ENCODE measurements at regions not wholly inside any gene's neighbourhood (a gene's known extent, or its start where the extent isn't known, plus 50 kb on each side); places are given as distances from the start of the nearest gene placed in this dataset.
"Not testable (repeated sequence)": the region's sequence is repeated elsewhere in the genome, so short reads cannot be mapped to it uniquely, and the experiment has no call there.

DNA sequence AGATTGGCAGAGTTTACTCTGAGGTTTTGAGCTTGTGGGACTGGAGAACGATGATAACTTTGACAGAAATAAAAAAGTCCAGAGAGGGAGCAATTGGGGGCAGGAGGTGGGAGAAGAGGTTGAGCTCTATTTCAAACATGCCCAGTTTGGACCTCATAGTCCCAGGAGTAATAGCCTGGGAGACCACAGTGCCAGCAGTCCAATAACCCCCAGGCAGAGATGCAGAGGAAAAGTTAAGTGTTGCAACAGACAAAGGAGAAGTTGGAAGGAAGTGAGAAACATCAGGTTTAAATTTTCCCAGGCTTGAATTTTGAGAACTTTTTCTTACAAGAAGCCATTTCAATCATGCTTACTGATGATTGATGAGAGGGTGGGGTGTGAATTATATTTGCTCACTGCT lies 117.0 kb upstream of the GHR start:
- Histone ChIP-seq H3K9ac (ENCODE audit: low read depth, low read length) (no peak overlapping the region), H3K9me3 (ENCODE audit: control insufficient read depth, insufficient read depth, low read length) (no peaks in the 10 kb centered on the region), H3K36me3 (ENCODE audit: insufficient read depth, low read length) (no peaks in the 10 kb centered on the region)

DNA sequence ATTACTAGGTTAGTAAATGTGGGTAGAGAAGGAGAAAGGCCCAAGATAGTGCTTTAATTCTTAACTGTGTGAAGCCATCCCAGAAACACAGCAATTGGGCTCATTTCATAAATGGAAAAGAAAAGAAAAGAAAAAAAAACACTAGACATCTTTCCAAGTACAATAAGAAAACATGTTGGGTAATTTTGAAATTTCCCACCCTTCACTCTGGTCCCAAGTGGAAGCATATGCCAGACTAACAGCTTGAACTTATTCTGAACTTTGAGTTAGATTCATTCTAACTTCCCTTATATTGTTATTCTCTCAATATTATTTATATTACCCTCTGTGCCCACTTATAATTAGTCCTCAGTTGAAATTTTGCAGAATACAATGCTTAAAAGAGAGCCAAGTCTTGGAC lies 113.4 kb upstream of the GHR start:
- H3K9me3 ChIP-seq (ENCODE audit: control insufficient read depth, insufficient read depth, low read length), result no peaks in the 10 kb centered on the region; the same call in 1 of the 2 replicates
- no peak overlapping the region for H3K9ac ChIP-seq (ENCODE audit: low read depth, low read length)
- H3K4me1 ChIP-seq (ENCODE audit: insufficient read depth, low read length), result no peaks in the 10 kb centered on the region
- no peaks in the 10 kb centered on the region for H3K36me3 ChIP-seq (ENCODE audit: insufficient read depth, low read length)

More for the DNA sequence above, 117.0 kb upstream of the GHR start:
- no peaks in the 10 kb centered on the region for H3K4me1 ChIP-seq (ENCODE audit: insufficient read depth, low read length)

DNA sequence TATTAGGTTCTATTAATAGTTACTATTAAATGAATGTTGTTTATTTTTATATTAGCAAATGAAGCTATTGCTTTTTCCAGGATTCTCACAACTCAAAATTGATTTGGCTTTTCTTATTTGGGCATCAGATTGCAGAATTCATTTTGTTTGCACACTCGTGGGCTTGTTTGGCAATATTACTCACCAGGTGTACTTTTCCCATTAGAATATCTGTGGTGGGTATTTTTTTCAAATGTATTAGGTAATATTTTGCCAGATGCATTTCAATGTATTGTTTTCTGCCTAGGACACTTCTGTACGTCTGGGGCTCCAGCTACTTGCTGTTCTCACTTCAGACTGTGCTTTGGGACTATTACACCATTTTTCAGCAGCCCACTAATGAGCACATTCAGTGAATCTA lies 108.0 kb upstream of the GHR start:
- Histone ChIP-seq H3K9ac (ENCODE audit: low read depth, low read length) (no peak overlapping the region), H3K9me3 (ENCODE audit: control insufficient read depth, insufficient read depth, low read length) (peaks cover 13% of the 10 kb centered on the region), H3K36me3 (ENCODE audit: insufficient read depth, low read length) (no peaks in the 10 kb centered on the region), H3K4me1 (ENCODE audit: insufficient read depth, low read length) (no peaks in the 10 kb centered on the region)

DNA sequence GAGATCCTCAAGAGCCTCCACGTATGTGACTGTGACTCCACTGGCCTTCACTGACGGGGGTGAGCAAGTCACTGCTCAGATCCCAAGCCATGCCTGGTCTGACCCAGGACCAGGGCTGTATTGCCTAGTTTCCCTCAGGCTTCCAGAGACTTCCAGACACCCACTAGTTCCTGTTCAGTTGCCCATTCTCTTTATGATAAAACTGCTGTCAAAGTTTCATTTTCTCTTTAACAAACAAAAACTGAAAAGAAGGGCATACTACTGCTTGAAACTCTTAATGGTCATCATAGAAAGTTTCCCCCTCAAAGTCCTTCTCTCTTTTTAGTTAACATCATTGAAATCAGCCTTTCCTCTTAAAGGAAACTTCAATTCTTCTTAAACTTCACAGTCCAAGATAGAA lies 105.7 kb upstream of the GHR start:
- Histone ChIP-seq H3K4me1 (ENCODE audit: insufficient read depth, low read length) (no peaks in the 10 kb centered on the region), H3K36me3 (ENCODE audit: insufficient read depth, low read length) (no peaks in the 10 kb centered on the region), H3K9ac (ENCODE audit: low read depth, low read length) (no peak overlapping the region), H3K9me3 (ENCODE audit: control insufficient read depth, insufficient read depth, low read length) (peaks cover 19% of the 10 kb centered on the region)

DNA sequence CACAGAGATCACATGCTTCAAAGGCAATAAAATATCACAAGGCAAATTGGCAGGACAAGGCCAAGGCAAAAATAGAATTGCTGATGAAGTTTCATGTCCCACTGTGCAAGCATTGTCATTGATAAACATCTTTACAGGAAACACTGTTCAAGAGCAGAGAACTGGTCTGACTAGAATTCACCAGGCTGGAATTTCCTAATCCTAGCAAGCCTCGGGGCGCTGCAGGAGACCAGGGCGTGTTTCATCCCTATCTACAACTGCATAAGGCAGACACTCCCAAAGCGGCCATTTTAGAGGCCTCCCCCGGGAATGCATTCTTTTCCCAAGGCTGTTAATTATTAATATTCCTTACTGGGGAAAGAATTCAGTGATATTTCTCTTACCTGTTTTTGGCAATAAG lies 103.7 kb upstream of the GHR start:
- peaks cover 19% of the 10 kb centered on the region; the same call in 1 of the 2 replicates for H3K9me3 ChIP-seq (ENCODE audit: control insufficient read depth, insufficient read depth, low read length)
- not testable (repeated sequence) for H3K4me1 ChIP-seq (ENCODE audit: insufficient read depth, low read length); H3K9ac ChIP-seq (ENCODE audit: low read depth, low read length); H3K36me3 ChIP-seq (ENCODE audit: insufficient read depth, low read length)

DNA sequence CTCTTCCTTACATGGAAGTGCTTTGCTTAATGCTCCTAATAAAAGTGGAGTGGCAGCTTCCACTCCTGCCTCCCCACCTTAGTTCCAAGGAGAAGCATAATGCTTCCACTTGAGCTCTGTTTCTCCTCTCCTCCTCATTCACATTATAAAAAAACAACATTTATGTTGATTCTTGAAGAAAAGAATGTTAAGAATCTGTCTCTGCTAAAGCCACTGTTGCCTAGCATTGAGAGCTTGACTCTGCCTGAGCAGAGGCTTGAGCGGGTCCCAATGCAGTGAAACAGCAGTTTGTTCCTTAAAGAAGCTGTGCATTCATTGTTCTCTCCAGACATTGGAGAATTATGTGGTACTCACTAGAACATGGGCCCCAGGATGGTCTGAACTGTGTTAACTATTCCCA lies 101.5 kb upstream of the GHR start:
- Histone ChIP-seq H3K9ac (ENCODE audit: low read depth, low read length) (no peak overlapping the region), H3K4me1 (ENCODE audit: insufficient read depth, low read length) (no peaks in the 10 kb centered on the region), H3K36me3 (ENCODE audit: insufficient read depth, low read length) (no peaks in the 10 kb centered on the region), H3K9me3 (ENCODE audit: control insufficient read depth, insufficient read depth, low read length) (peaks cover 16% of the 10 kb centered on the region)

DNA sequence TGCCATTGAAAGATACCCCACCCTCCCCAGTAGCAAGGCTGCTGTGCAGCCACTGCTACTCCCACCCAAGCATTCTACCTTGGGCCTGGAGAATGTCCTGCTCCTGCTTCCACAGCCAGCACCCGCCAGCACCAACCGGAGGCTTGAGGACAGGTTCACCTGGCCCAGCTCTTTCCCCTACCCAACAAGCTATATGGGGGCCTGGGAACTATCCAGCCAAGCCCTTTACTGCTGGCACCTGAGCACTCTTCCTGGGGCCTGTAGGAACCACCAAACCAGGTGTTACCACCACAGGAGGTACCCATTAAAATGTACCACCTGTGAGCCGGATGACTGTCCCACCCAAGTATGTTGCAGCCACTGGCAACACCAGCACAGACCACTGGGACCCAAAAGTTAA lies 86.1 kb upstream of the GHR start:
- no peaks in the 10 kb centered on the region for H3K4me1 ChIP-seq (ENCODE audit: insufficient read depth, low read length)
- H3K9me3 ChIP-seq (ENCODE audit: control insufficient read depth, insufficient read depth, low read length), result no peaks in the 10 kb centered on the region
- no peak overlapping the region for H3K9ac ChIP-seq (ENCODE audit: low read depth, low read length)
- H3K36me3 ChIP-seq (ENCODE audit: insufficient read depth, low read length), result no peaks in the 10 kb centered on the region

DNA sequence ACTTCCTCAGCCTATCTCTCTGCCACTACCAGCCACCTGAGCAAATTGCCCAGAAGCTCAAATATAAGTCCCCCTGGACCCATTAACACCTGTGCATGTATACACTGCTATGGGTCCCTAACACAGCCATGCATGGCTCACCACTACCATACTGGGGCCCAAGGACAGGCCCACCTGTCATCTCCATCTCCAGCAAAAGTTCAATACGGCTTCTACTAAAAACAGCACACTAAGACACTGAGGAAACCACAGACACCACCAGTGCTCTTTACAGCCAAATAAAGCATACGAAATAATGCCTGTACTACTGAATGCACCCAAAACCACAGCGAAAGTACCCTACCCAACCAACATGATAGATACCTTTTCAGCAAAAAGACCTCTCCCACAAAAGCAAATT lies 85.6 kb upstream of the GHR start:
- H3K36me3 ChIP-seq (ENCODE audit: insufficient read depth, low read length), result no peaks in the 10 kb centered on the region
- H3K4me1 ChIP-seq (ENCODE audit: insufficient read depth, low read length), result no peaks in the 10 kb centered on the region
- H3K9ac ChIP-seq (ENCODE audit: low read depth, low read length), result no peak overlapping the region
- no peaks in the 10 kb centered on the region; the same call in 1 of the 2 replicates for H3K9me3 ChIP-seq (ENCODE audit: control insufficient read depth, insufficient read depth, low read length)

DNA sequence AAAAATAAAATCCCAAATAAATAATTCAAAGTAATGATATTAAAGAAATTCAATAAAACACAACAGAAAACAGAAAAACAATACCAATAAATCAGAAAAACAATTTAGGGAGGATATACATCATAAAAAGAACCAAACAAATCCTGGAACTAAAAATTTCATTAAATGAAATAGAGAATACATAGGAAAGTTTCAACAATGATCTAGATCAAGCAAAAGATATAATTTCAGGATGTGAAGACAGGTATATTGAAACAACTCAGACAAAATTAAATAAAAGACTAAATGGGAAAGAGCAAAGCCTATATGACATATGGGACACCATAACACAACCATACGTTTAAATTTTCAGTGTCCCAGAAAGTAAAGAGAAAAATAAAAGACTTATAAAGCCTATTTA lies 85.1 kb upstream of the GHR start:
- H3K9ac ChIP-seq (ENCODE audit: low read depth, low read length), result no peak overlapping the region

DNA sequence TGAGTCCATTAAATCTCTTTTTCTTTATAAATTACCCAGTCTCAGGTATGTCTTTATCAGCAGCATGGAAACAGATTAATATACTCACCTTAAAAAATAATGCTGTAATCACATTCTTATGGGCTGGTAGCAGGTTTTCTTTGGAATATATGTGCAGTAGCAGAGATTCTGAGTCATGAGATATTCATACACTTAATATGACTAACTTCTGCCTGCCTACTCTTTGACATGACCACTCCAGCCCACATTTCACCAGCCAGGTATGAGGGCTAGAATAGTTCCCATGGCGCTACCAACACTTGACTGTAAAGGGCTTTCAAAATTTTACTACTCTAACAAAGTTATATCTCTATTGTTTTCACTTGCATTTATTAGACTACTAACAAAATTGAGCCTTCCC lies 74.1 kb upstream of the GHR start:
- H3K36me3 ChIP-seq (ENCODE audit: insufficient read depth, low read length), result no peaks in the 10 kb centered on the region
- H3K9me3 ChIP-seq (ENCODE audit: control insufficient read depth, insufficient read depth, low read length), result peaks cover 8% of the 10 kb centered on the region; the same call in 1 of the 2 replicates
- H3K4me1 ChIP-seq (ENCODE audit: insufficient read depth, low read length), result no peaks in the 10 kb centered on the region
- H3K9ac ChIP-seq (ENCODE audit: low read depth, low read length), result no peak overlapping the region

More for the DNA sequence above, 85.1 kb upstream of the GHR start:
- H3K36me3 ChIP-seq (ENCODE audit: insufficient read depth, low read length), result no peaks in the 10 kb centered on the region
- H3K9me3 ChIP-seq (ENCODE audit: control insufficient read depth, insufficient read depth, low read length), result no peaks in the 10 kb centered on the region; the same call in 1 of the 2 replicates
- no peaks in the 10 kb centered on the region for H3K4me1 ChIP-seq (ENCODE audit: insufficient read depth, low read length)

DNA sequence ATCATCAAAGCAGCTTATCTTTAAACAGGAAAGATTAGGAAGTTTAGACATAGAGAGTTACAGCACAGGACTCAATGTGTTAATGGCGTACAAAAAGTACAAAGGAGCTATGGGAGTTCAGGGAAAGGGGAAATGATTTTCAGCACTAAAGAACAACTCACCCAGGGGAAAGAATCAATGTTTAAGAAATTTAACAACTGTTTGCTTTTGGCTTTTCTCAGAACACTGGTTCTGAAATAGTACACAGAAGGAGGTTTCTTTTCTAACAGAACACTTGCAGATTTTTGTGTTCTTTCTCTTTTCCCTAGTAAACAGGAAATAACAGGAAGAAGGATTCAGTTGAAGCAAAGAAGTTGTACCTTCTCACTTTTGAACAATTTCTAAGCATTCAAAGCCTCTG lies 71.3 kb upstream of the GHR start:
- Histone ChIP-seq H3K4me1 (ENCODE audit: insufficient read depth, low read length) (no peaks in the 10 kb centered on the region), H3K9me3 (ENCODE audit: control insufficient read depth, insufficient read depth, low read length) (peaks cover 5% of the 10 kb centered on the region; the same call in 1 of the 2 replicates), H3K36me3 (ENCODE audit: insufficient read depth, low read length) (no peaks in the 10 kb centered on the region), H3K9ac (ENCODE audit: low read depth, low read length) (no peak overlapping the region)

DNA sequence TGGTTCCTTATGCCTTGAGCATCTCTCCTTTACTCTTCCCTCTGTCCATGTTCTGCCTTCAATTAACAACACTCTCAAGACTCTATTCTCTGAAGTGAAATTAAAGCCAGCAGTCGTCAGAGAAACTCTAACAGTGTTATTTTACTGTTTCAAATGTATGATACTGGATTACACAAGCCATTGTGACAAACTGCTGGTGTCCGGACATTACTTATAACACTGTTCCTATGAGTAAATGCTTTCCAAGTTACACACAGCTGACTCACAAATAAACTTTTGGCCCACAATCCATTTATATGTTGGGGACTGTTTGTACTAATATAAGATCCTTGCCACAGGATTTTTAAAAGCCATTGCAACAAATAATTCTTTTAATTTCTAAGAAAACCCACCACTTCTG lies 63.2 kb upstream of the GHR start:
- peak overlapping the region; percentile 35; the same call in 1 of the 2 replicates for H3K9ac ChIP-seq (ENCODE audit: low read depth, low read length)
- H3K36me3 ChIP-seq (ENCODE audit: insufficient read depth, low read length), result no peaks in the 10 kb centered on the region
- H3K4me1 ChIP-seq (ENCODE audit: insufficient read depth, low read length), result peaks cover 26% of the 10 kb centered on the region
- H3K9me3 ChIP-seq (ENCODE audit: control insufficient read depth, insufficient read depth, low read length), result no peaks in the 10 kb centered on the region

DNA sequence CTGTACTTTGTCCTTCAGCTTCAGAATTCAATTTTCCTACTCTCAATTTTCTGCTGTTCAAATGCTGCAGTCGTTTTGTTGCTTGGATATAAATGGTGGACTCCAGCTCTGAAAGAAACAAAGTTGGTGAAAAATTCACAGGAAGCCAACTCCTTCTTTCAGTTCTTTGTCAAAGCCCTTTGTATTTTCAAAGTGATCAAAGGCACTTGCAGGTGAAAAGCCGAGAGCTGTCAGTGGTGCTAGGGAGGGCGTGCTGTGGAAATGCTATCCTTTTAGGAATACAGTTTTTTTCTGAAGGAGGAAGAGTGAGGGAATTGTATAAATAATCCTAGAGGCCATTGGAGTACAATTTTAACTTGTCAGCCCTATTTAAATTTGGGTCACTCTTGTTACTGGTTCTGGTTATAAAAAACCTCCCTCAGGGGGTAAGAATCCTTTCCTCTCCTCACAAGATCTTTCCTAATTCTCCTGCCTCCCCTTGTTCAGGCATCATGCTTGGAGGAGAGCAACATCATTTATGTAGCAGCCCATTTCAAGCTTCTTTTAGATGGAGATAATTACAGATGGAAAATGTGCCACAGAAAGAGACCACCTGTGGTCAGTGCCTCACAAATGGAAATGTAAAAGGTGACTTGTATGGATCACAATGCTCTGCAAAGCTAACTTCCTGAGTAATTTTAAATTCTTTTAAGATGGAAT lies 62.5 kb upstream of the GHR start:
- Histone ChIP-seq H3K36me3 (ENCODE audit: insufficient read depth, low read length) (no peaks in the 10 kb centered on the region), H3K4me1 (ENCODE audit: insufficient read depth, low read length) (peaks cover 26% of the 10 kb centered on the region), H3K9me3 (ENCODE audit: control insufficient read depth, insufficient read depth, low read length) (no peaks in the 10 kb centered on the region), H3K9ac (ENCODE audit: low read depth, low read length) (peak overlapping the region; percentile 35)

DNA sequence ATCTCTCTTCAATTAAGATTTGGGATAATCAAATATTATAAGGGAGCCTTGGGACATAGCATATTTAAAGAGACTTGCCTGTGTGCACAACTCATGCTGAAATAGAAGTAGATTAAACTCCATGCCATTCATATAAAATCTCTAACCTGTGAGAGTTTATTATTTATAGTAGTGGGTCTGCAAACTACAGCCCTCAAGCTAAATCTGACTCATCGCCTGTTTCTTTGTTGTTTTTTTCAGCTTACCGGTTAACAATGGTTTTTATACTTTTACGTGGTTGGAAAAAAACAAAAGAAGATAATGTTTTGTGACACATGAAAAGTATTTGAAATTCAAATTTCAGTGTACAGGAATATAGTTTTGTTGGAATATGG lies 61.9 kb upstream of the GHR start:
- Histone ChIP-seq H3K9ac (ENCODE audit: low read depth, low read length) (no peak overlapping the region; the same call in 1 of the 2 replicates), H3K4me1 (ENCODE audit: insufficient read depth, low read length) (peaks cover 26% of the 10 kb centered on the region)

DNA sequence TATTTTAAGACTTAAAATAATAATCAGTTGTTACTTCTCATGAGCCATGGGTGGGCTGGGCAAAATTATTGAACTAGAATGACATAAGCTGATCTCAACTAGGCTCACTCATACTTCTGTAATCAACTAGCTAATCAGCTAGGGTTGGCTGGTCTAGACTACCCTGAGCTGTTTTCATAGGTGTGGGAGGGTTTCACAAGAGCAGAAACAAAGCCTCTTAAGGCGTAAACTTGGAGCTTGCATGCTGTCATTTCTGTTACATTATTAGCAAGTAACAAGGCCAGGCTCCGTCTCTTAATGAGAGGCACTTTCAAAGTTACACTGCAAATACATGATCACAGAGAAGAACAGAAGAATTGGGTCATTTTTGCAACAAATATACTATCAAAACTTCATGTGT lies 57.2 kb upstream of the GHR start:
- Histone ChIP-seq H3K9me3 (ENCODE audit: control insufficient read depth, insufficient read depth, low read length) (no peaks in the 10 kb centered on the region), H3K9ac (ENCODE audit: low read depth, low read length) (no peak overlapping the region), H3K36me3 (ENCODE audit: insufficient read depth, low read length) (no peaks in the 10 kb centered on the region), H3K4me1 (ENCODE audit: insufficient read depth, low read length) (peaks cover 9% of the 10 kb centered on the region; the same call in 1 of the 2 replicates)

More for the DNA sequence above, 61.9 kb upstream of the GHR start:
- Histone ChIP-seq H3K9me3 (ENCODE audit: control insufficient read depth, insufficient read depth, low read length) (no peaks in the 10 kb centered on the region), H3K36me3 (ENCODE audit: insufficient read depth, low read length) (no peaks in the 10 kb centered on the region)

All from ES-I3 (cell line).